ENCODE measurements at regions not wholly inside any gene's neighbourhood (a gene's known extent, or its start where the extent isn't known, plus 50 kb on each side); places are given as distances from the start of the nearest gene placed in this dataset.

- DNase-seq, result no peak
- peaks cover 50% of the 10 kb centered on the region for H3K27me3 Mint-ChIP-seq (ENCODE audit: low read depth, poor library complexity)
These were observed 89.9 kb downstream of the IRF8 start for GRCh38 chr16:85988723-85989313.

GRCh38 chr16:85989376-85989775 is 90.4 kb downstream of the IRF8 start:
- no peak overlapping the region for H3K27ac Mint-ChIP-seq

More at GRCh38 chr16:85988723-85989313, 89.9 kb downstream of the IRF8 start:
- no peak overlapping the region for H3K4me3 Mint-ChIP-seq
- no peak overlapping the region for H3K27ac Mint-ChIP-seq
- no peaks in the 10 kb centered on the region for H3K9me3 Mint-ChIP-seq
- peaks cover 33% of the 10 kb centered on the region for H3K4me1 Mint-ChIP-seq
- H3K36me3 Mint-ChIP-seq (ENCODE audit: low read depth), result no peaks in the 10 kb centered on the region
- no peak for TF ChIP-seq CTCF (IDR thresholded peaks at IDR 0.05)

GRCh38 chr16:85989863-85990643 is 91.1 kb downstream of the IRF8 start:
- DNase-seq, result no peak
- H3K4me3 Mint-ChIP-seq, result no peak overlapping the region
- TF ChIP-seq CTCF (IDR thresholded peaks at IDR 0.05), result no peak
- peaks cover 33% of the 10 kb centered on the region for H3K4me1 Mint-ChIP-seq
- no peaks in the 10 kb centered on the region for H3K36me3 Mint-ChIP-seq (ENCODE audit: low read depth)
- no peaks in the 10 kb centered on the region for H3K9me3 Mint-ChIP-seq
- peaks cover 42% of the 10 kb centered on the region for H3K27me3 Mint-ChIP-seq (ENCODE audit: low read depth, poor library complexity)
- H3K27ac Mint-ChIP-seq, result no peak overlapping the region

More at GRCh38 chr16:85989376-85989775, 90.4 kb downstream of the IRF8 start:
- H3K4me3 Mint-ChIP-seq, result no peak overlapping the region
- no peak for DNase-seq
- H3K9me3 Mint-ChIP-seq, result no peaks in the 10 kb centered on the region
- TF ChIP-seq CTCF (IDR thresholded peaks at IDR 0.05), result no peak
- peaks cover 33% of the 10 kb centered on the region for H3K4me1 Mint-ChIP-seq
- peaks cover 47% of the 10 kb centered on the region for H3K27me3 Mint-ChIP-seq (ENCODE audit: low read depth, poor library complexity)
- H3K36me3 Mint-ChIP-seq (ENCODE audit: low read depth), result no peaks in the 10 kb centered on the region

- no peak overlapping the region for H3K4me3 Mint-ChIP-seq
- DNase-seq, result no peak
- no peaks in the 10 kb centered on the region for H3K36me3 Mint-ChIP-seq (ENCODE audit: low read depth)
- H3K4me1 Mint-ChIP-seq, result peaks cover 28% of the 10 kb centered on the region
- no peak overlapping the region for H3K27ac Mint-ChIP-seq
- no peaks in the 10 kb centered on the region for H3K9me3 Mint-ChIP-seq
- H3K27me3 Mint-ChIP-seq (ENCODE audit: low read depth, poor library complexity), result peaks cover 43% of the 10 kb centered on the region
- no peak for TF ChIP-seq CTCF (IDR thresholded peaks at IDR 0.05)
These were observed 91.9 kb downstream of the IRF8 start for GRCh38 chr16:85990861-85991301.

GRCh38 chr16:85991425-85991824 is 92.5 kb downstream of the IRF8 start:
- DNase-seq, result no peak
- Mint-ChIP-seq H3K27me3 (ENCODE audit: low read depth, poor library complexity) (peaks cover 43% of the 10 kb centered on the region), H3K36me3 (ENCODE audit: low read depth) (no peaks in the 10 kb centered on the region), H3K4me1 (peaks cover 32% of the 10 kb centered on the region), H3K9me3 (no peaks in the 10 kb centered on the region), H3K4me3 (no peak overlapping the region), H3K27ac (no peak overlapping the region)
- TF ChIP-seq CTCF (IDR thresholded peaks at IDR 0.05), result no peak

Data from nephron progenitor cell (in vitro differentiated cells).